ENCODE measurements at regions not wholly inside any gene's neighbourhood (a gene's known extent, or its start where the extent isn't known, plus 50 kb on each side); places are given as distances from the start of the nearest gene placed in this dataset.

- Mint-ChIP-seq H3K4me3 (no peak overlapping the region), H3K4me1 (ENCODE audit: low read depth) (no peaks in the 10 kb centered on the region), H3K27me3 (no peaks in the 10 kb centered on the region), H3K36me3 (ENCODE audit: low read depth) (no peaks in the 10 kb centered on the region), H3K27ac (no peak overlapping the region), H3K9me3 (no peaks in the 10 kb centered on the region)
Observed at GRCh38 chr1:218711001-218711400, 365.9 kb downstream of the TGFB2 start.

DNA sequence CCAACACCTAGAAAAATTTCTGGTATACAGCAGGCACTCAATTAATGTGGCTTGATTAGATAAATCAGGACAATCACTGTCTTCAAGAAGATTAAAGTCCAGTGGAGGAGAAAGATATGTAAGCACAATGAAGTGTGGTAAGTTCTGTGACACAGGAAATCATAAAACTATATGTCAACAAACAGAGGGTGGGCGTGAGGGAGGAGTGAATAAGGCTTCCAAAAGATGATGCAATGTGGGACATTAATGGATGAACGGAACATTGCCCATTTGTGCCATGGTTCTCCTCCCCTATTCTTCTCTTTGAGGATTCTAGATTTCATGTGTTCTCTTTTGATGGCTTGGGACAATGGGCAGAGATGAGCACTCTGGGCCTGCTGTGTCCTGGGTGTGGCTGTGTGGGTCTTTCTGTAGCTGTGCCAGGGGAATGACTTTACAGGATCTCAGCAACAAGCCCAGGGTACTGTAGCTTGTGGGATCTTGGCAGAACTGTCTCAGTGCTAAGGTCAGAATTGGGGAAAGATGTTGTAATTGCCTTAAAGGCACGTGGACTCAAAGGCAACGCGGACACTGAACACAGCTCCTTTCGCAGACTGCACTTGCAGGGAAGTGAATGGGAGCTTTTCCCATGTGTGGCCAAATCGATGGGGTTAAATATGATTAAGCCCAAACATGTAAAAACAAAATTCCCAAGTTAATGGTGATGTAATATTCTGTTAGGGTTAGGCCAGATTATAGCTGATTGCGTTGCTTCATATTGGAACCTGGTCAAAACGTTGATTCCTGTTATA, 366.9 kb downstream of the TGFB2 start:
- H3K4me3 Mint-ChIP-seq = no peak overlapping the region
- no peaks in the 10 kb centered on the region for H3K4me1 Mint-ChIP-seq (ENCODE audit: low read depth)
- no peak overlapping the region for H3K27ac Mint-ChIP-seq
- H3K36me3 Mint-ChIP-seq (ENCODE audit: low read depth) = no peaks in the 10 kb centered on the region
- no peaks in the 10 kb centered on the region for H3K27me3 Mint-ChIP-seq
- no peaks in the 10 kb centered on the region for H3K9me3 Mint-ChIP-seq

DNA sequence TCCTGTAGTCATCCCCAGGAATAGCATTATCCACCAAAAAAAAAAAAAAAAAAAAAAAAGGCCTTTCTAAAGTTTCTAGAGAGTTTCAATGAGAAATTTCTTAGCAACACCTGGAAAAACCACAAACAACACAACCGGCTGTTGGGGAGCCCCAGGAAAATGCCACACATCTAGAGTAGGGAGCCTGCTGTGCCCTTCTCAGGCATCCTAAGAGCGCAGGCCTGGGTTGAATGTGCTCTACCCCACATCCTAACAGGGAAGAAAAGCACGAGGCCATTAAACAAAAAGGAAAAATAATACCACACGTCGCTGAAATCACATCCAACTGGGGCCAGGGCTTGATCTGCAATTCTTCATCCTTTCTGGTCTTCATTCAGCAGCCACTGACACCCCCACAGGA, 367.5 kb downstream of the TGFB2 start:
- Mint-ChIP-seq H3K27ac (no peak overlapping the region), H3K27me3 (no peaks in the 10 kb centered on the region), H3K36me3 (ENCODE audit: low read depth) (no peaks in the 10 kb centered on the region), H3K9me3 (no peaks in the 10 kb centered on the region), H3K4me1 (ENCODE audit: low read depth) (no peaks in the 10 kb centered on the region), H3K4me3 (no peak overlapping the region)

DNA sequence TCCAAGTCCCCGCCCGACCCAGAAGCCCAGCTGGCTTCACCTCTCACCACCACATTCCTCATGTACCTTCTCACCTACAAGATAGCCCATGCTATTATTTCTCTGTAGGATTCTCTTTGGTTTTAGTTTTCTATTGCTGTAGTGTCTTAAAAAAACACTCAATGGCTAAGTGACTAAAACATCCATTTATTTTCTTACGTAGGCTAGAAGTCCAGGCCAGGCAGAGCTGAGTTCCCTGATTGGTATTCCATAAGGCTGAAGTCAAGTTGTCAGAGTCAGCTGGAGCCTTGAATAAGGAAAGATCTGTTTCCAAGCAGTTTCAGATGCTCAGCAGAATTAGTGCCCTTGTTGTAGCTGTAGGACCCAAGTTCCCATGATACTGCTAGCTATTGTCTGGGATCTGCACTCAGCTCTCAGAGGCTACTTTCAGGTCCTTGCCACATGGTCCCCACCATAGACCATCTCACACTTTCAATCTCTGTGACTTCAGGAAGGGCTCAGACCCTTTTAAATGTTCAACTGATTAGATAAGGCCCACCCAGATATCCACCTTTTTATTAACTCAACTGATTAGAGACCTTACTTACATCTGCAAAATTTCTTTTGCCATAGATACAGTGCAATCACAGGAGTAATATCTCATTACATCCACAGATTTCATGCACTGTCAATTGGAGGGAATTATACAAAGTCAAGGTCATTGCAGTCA, 371.0 kb downstream of the TGFB2 start:
- no peaks in the 10 kb centered on the region for H3K27me3 Mint-ChIP-seq
- H3K27ac Mint-ChIP-seq = no peak overlapping the region
- H3K4me1 Mint-ChIP-seq (ENCODE audit: low read depth) = no peaks in the 10 kb centered on the region
- H3K4me3 Mint-ChIP-seq = no peak overlapping the region
- H3K36me3 Mint-ChIP-seq (ENCODE audit: low read depth) = no peaks in the 10 kb centered on the region
- no peaks in the 10 kb centered on the region for H3K9me3 Mint-ChIP-seq

GRCh38 chr1:218717575-218717974, 372.4 kb downstream of the TGFB2 start:
- Mint-ChIP-seq H3K27ac (no peak overlapping the region), H3K4me3 (no peak overlapping the region), H3K36me3 (ENCODE audit: low read depth) (no peaks in the 10 kb centered on the region), H3K27me3 (no peaks in the 10 kb centered on the region), H3K4me1 (ENCODE audit: low read depth) (no peaks in the 10 kb centered on the region), H3K9me3 (no peaks in the 10 kb centered on the region)

- H3K27ac Mint-ChIP-seq = no peak overlapping the region
- H3K9me3 Mint-ChIP-seq = no peaks in the 10 kb centered on the region
- no peak overlapping the region for H3K4me3 Mint-ChIP-seq
- no peaks in the 10 kb centered on the region for H3K4me1 Mint-ChIP-seq (ENCODE audit: low read depth)
- H3K36me3 Mint-ChIP-seq (ENCODE audit: low read depth) = no peaks in the 10 kb centered on the region
- no peaks in the 10 kb centered on the region for H3K27me3 Mint-ChIP-seq
Observed at GRCh38 chr1:218718206-218718605, 373.1 kb downstream of the TGFB2 start.

DNA sequence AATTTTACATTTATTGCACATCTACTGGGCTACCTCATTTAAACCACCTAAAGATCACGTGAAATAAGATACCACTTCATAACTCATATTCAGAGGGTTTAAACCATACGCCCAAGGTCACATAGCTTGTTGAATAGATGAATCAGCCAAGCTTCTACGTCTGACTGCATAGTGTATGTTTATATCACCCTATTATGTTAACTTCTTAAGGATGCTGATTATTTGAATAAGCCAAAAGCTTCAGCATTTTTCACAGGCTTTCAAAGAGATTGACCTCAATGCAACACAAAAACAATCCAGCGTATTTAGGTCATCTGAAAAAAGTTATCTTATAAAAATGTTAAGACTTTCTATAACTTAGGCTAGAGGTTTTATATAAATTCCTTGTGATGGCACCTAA, 373.8 kb downstream of the TGFB2 start:
- no peaks in the 10 kb centered on the region for H3K9me3 Mint-ChIP-seq
- H3K4me3 Mint-ChIP-seq = no peak overlapping the region
- no peaks in the 10 kb centered on the region for H3K4me1 Mint-ChIP-seq (ENCODE audit: low read depth)
- no peak overlapping the region for H3K27ac Mint-ChIP-seq
- no peaks in the 10 kb centered on the region for H3K36me3 Mint-ChIP-seq (ENCODE audit: low read depth)
- H3K27me3 Mint-ChIP-seq = no peaks in the 10 kb centered on the region

DNA sequence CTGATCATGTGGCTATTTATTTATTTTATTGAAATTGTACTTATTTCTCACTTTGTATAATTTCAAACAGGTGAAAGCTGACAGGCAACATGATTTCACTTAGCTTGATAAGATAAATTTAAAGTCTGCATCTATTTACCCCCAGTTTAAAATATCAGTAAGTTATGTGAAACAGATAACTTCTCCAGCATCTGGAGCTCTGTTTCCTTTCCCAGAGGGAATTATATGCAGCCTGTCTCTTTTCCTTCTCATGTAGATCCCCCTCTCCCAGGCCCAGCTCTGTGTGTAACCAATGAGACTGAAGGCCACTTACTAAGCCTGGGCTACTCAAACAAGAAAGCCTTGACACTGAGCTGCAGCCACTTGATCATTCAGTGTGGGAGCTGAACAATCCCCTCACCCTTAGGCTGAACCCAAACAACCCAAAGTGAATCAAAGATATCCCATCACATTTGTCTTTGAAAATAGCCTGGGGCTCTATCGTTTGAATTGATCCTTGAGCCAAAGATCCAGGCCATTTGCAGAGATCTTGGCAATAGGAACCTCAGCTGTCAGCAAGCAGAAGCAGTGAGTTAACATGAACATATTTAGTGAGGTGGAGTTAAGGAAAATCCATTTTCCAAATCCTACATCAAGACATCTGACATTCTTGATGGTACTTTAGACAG, 383.9 kb downstream of the TGFB2 start:
- H3K4me3 Mint-ChIP-seq = no peak overlapping the region
- no peaks in the 10 kb centered on the region for H3K4me1 Mint-ChIP-seq (ENCODE audit: low read depth)
- H3K36me3 Mint-ChIP-seq (ENCODE audit: low read depth) = no peaks in the 10 kb centered on the region
- no peaks in the 10 kb centered on the region for H3K9me3 Mint-ChIP-seq
- no peak overlapping the region for H3K27ac Mint-ChIP-seq
- H3K27me3 Mint-ChIP-seq = no peaks in the 10 kb centered on the region

DNA sequence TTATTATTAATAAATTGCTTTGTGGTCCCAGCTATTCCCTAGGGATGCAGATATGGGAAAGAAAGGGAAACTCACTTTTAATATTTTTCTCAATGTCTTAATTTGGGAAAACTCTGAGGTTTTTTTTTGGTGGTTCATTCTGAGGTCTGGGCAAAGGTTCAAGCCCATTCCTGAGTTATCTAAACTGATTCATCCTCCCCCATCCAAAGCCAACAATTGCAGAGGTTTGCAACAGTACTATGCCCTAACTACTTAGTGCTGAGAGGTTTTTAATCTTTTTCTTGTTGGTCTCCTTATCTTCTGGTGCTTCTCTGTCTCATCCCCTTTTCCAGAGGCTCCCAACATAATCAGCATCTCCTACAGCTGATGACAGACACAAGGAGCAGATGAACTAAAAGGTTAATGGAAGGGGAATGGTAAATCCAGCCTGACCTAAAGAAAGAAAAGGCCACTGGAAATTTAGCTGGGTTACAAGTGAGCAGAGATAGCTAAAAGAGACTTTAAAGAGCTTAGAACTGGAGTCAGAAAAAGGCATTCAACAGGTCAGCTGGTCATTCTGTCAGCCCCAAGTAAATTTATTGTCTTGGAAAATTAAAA, 390.4 kb downstream of the TGFB2 start:
- no peak overlapping the region for H3K4me3 Mint-ChIP-seq
- H3K9me3 Mint-ChIP-seq = no peaks in the 10 kb centered on the region
- H3K36me3 Mint-ChIP-seq (ENCODE audit: low read depth) = no peaks in the 10 kb centered on the region
- H3K27me3 Mint-ChIP-seq = no peaks in the 10 kb centered on the region
- no peaks in the 10 kb centered on the region for H3K4me1 Mint-ChIP-seq (ENCODE audit: low read depth)
- no peak overlapping the region for H3K27ac Mint-ChIP-seq

DNA sequence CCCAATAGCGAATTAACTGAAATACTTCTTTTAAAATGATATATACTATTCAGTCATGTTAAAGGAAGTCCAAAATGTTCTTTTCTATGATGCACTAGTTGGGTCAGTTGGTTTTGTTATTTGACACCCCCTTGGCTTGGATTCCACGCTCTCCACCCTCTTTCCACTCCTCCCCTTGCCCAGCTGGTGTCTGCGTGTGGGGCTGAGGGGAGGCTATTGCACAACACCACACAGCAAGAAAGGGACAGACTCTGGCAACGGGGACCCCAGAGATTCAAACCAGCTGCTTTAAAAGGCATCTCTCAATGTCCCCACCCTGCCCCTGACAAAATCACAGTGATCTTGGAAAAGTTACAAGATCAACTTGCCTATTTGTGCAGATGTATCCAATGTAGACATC, 394.3 kb downstream of the TGFB2 start:
- Mint-ChIP-seq H3K9me3 (peaks cover 14% of the 10 kb centered on the region), H3K4me3 (no peak overlapping the region), H3K27ac (no peak overlapping the region), H3K36me3 (ENCODE audit: low read depth) (no peaks in the 10 kb centered on the region), H3K27me3 (no peaks in the 10 kb centered on the region), H3K4me1 (ENCODE audit: low read depth) (no peaks in the 10 kb centered on the region)

DNA sequence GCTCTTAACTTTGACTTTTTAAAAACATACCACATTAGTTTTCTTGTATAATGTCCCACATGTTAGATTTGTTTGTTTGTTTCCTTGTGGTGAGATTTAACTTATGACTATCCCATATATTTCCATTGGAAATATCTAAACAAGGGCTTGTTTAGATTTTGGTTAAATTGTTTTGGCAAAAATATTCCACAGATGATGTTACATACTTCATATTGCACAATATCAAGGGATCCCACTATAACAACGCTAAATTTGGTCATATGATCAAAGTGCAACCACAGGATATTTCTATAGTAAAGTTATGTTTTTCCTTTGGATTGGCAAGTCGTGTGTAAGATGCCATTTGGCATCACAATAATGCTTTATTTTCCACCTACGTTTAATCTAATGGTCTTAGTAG, 396.7 kb downstream of the TGFB2 start:
- no peak overlapping the region for H3K27ac Mint-ChIP-seq
- H3K9me3 Mint-ChIP-seq = peaks cover 17% of the 10 kb centered on the region
- no peaks in the 10 kb centered on the region for H3K36me3 Mint-ChIP-seq (ENCODE audit: low read depth)
- H3K27me3 Mint-ChIP-seq = no peaks in the 10 kb centered on the region
- H3K4me3 Mint-ChIP-seq = no peak overlapping the region
- H3K4me1 Mint-ChIP-seq (ENCODE audit: low read depth) = no peaks in the 10 kb centered on the region

GRCh38 chr1:218742467-218743262, 397.5 kb downstream of the TGFB2 start:
- H3K36me3 Mint-ChIP-seq (ENCODE audit: low read depth) = no peaks in the 10 kb centered on the region
- H3K27ac Mint-ChIP-seq = no peak overlapping the region
- H3K9me3 Mint-ChIP-seq = peaks cover 20% of the 10 kb centered on the region
- no peak overlapping the region for H3K4me3 Mint-ChIP-seq
- H3K4me1 Mint-ChIP-seq (ENCODE audit: low read depth) = no peaks in the 10 kb centered on the region
- no peaks in the 10 kb centered on the region for H3K27me3 Mint-ChIP-seq

DNA sequence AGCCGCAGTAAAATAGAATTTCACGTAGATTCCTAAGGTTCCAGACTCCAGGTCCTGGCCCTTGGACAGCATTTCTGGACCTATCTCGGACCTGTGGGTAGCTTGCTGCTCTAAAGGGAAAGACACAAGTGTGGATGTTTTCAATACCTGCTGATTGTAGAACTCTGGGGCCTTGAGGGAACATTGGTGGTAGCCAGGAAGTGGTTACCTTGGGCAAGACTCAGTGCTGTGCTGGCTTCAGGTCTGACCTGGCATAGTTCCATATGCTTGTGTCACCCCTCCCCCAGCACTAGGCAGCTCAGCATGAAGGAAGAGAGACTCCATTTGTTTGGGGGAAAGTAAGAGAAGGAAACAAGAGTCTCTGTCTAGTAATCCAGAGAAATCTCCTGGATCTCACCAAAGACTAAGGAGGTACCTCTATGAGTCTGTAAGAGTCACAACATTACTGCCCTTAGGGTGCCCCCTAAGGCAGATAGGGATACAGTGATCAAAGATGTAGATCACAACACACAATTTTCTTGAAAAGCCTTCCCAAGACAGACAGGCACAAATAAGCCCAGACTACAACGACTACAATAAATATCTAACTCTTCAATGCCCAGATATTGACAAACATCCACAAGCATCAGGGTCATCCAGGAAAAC, 398.8 kb downstream of the TGFB2 start:
- H3K27ac Mint-ChIP-seq = no peak overlapping the region
- H3K4me3 Mint-ChIP-seq = no peak overlapping the region
- no peaks in the 10 kb centered on the region for H3K36me3 Mint-ChIP-seq (ENCODE audit: low read depth)
- no peaks in the 10 kb centered on the region for H3K4me1 Mint-ChIP-seq (ENCODE audit: low read depth)
- H3K27me3 Mint-ChIP-seq = no peaks in the 10 kb centered on the region
- H3K9me3 Mint-ChIP-seq = peaks cover 20% of the 10 kb centered on the region

DNA sequence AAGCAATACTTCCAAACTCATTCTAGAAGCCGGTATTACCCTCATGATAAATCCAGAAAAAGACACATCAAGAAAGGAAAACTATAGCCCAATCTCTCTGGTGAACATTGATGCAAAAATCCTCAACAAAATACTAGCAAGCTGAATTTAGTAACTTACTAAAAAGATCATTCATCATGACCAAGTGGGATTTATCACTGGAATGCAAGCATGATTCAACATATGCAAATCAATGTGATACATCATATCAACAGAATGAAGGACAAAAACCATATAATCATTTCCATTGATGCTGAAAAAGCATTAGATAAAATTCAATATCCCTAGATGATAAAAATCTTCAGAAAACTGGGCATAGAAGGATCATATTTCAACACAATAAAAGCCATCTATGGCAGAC, 402.9 kb downstream of the TGFB2 start:
- no peak overlapping the region for H3K27ac Mint-ChIP-seq
- H3K4me3 Mint-ChIP-seq = no peak overlapping the region
- peaks cover 16% of the 10 kb centered on the region for H3K9me3 Mint-ChIP-seq
- no peaks in the 10 kb centered on the region for H3K36me3 Mint-ChIP-seq (ENCODE audit: low read depth)
- no peaks in the 10 kb centered on the region for H3K27me3 Mint-ChIP-seq
- no peaks in the 10 kb centered on the region for H3K4me1 Mint-ChIP-seq (ENCODE audit: low read depth)
